AG09319 (cell line): ENCODE measurements at regions not wholly inside any gene's neighbourhood (a gene's known extent, or its start where the extent isn't known, plus 50 kb on each side); places are given as distances from the start of the nearest gene placed in this dataset.

Source experiments
- DNase-seq: peaks from one replicate; pipeline ENCODE4 v3.0.0-alpha.2; 2010; ENCODE audit warnings: low read depth; ENCODE audit errors: extremely low read depth
- TF ChIP-seq, protein P1 (sequence below): IDR thresholded peaks from 2 replicates; pipeline ENCODE4 v1.5.1; 2011; ENCODE audit warnings: low read depth, mild to moderate bottlenecking, inconsistent platforms, low read length, moderate library complexity

DNA sequence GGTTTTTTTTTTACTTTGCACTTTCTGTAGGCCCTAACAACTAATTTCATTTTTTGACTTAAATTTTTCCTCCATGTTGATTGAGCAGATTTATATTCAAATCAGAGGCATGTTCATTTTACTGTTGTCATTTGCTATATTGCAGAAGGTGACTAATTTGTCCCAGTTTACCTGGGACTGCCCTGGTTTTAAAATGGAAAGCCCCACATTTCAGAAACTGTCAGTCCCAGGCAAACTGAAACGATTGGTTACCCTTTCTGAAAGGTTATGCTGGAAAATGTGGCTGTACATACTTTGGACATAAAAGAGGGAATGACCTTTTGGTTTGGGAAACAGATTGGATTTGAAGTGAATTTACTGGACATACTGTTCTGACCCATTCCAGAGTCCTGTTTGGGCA lies 160.0 kb downstream of the SPCS3 start:
- TF ChIP-seq, protein P1, sequence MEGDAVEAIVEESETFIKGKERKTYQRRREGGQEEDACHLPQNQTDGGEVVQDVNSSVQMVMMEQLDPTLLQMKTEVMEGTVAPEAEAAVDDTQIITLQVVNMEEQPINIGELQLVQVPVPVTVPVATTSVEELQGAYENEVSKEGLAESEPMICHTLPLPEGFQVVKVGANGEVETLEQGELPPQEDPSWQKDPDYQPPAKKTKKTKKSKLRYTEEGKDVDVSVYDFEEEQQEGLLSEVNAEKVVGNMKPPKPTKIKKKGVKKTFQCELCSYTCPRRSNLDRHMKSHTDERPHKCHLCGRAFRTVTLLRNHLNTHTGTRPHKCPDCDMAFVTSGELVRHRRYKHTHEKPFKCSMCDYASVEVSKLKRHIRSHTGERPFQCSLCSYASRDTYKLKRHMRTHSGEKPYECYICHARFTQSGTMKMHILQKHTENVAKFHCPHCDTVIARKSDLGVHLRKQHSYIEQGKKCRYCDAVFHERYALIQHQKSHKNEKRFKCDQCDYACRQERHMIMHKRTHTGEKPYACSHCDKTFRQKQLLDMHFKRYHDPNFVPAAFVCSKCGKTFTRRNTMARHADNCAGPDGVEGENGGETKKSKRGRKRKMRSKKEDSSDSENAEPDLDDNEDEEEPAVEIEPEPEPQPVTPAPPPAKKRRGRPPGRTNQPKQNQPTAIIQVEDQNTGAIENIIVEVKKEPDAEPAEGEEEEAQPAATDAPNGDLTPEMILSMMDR: no peak
- no peak for DNase-seq

DNA sequence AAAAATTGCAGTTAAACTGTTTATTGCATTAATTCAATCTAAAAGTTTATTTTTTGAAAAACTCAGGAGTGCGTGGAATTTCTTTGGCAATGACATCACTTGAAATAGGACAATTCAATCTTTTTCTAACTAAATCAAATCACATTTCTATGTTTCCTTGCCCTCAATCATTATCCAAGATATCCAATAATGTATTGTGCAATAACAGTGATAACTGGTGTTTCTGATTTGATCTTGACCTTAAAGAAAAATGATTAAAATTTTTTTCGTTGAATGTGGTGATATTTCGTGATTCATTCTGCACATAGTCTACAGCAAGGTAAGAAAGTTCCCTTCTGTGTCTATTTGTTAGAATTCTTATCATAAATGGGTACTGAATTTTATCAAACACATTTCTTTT lies 163.2 kb downstream of the SPCS3 start:
- TF ChIP-seq, protein P1: no peak

DNA sequence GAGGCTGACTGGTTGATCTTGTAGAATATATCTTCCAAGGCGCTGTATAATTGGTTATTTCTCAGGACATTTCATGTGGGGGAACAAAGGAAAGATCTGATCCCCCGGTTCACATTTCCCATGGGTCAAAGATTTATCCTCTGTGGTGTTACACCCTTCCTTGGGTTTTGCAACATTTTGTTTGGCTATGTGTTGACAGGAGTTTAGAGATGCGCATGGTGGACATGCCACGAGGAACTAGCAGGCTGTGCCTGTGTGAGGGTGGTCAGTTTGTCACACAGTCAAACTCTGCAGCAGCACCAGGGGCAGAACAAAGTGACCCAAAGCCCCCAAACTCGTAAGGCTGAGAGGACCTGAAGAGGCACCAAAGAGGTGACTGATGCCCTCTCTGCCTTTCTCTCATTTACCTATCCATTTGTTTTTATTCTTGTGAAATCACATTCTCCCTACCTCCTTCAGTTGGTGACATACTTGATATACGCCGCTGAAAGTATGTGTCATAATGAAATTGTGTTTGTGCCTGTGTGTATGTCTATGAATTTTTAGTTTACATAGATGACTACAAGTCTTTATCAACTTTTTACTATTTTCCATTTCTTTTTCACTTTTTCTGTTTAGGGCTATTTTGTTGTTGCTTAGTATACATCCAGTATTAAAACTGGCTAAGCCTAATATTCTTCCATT lies 164.7 kb downstream of the SPCS3 start:
- TF ChIP-seq, protein P1: no peak
- no peak for DNase-seq

More for the DNA sequence above, 163.2 kb downstream of the SPCS3 start:
- DNase-seq: no peak

DNA sequence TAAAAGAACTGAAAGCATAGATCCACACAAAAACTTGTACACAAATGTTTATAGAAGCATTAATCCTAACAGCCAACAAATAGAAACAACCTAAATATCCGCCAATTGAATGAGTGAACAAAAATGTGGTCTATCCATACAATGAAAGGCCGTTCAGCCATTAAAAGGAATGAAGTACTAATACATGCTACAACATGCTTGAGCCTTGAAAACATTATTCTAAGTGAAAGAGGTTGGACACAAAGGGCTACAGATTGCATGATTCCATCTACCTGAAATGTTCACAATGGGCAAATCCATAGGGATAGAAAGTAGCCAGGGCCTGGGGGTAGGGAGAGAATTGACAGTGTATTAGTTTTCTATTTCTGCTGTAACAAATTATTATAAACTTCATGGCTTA lies 169.2 kb downstream of the SPCS3 start:
- TF ChIP-seq, protein P1: no peak
- no peak for DNase-seq

DNA sequence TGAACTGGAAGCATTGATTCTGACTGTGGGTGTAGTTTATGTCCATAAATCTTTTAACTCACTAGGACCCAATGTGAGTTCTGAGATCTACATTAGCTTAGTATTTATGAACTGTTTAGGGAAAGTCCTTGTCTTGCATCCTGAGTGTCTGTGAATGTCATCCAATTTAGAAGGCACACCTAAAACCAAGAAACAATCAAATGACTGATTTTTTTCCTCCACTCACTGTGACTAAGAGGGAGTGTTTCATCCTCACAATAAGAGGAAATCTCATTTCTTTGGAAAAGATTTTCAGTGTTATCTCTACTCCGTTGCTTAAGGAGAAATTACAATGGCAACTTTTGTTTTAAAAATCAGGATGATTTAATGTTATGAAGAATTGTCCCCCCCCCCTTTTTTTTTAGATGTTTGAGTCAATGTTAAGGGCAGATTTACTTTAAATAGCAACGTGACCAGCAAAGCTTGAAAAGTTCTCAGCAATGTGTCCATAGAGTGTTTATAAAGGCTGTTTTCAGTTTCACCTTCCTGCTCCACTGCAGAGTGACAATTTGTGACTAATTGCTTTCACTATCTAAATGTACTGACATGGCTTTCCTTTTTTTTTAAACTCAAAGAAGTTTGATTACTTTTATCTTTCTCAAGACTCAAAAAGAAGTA lies 173.0 kb downstream of the SPCS3 start:
- DNase-seq: no peak
- TF ChIP-seq, protein P1: no peak

DNA sequence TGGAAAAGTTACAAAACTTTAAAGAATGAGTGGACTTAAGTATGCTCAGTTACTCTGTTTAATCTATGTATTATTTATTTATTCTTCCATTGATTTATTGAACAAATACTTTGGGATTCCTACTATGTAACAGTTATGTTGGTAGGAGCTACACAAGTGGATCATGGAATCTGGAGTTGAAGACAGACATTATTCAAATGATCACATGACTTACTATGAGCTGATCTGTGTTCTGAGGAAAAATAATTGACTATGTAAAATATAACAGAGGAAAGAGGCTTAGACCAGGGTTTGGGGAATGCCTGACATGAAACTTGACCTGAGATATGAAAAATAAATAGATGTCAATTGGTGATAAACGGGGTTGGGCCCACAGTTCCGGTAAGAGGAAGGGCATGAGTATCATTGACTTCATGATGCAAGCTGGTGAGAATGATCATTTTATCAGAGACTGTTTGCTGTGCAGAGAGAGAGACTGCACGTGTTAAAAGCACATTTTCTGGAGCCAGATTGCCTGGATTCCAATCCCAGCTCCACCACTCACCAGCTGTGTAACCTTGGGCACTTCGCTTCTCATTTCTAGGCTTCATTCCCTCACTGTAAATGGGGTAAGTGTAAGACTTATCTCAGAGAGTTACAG lies 179.0 kb downstream of the SPCS3 start:
- no peak for DNase-seq
- TF ChIP-seq, protein P1: no peak

DNA sequence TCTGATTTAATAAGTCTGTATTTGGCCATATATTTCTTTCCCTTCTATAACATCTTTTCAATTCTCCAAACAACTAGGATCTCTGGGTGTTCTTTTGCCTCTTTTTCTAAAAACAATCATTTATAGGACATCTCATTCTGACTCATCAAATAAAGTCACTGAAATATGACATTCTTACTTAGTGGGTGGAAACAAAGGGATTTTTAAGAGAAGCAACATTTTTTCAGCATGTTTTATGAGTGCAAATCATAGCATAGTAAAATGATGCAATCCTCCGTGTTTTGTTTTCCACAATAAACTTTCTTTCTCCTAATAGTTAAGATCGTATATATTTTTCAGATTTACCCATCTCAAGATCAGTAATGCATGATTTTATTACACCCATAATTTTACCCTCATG lies 179.8 kb downstream of the SPCS3 start:
- TF ChIP-seq, protein P1: no peak
- no peak for DNase-seq
